ENCODE measurements at regions not wholly inside any gene's neighbourhood (a gene's known extent, or its start where the extent isn't known, plus 50 kb on each side); places are given as distances from the start of the nearest gene placed in this dataset.

- TF ChIP-seq CTCF (conservative IDR thresholded peaks at IDR 0.05; ENCODE audit: low read depth, low read length) (no peak), EZH2phosphoT487 (IDR thresholded peaks at IDR 0.05; ENCODE audit: borderline replicate concordance, low read length) (no peak), EZH2 (IDR thresholded peaks at IDR 0.05; ENCODE audit: low read length, unreplicated experiment) (no peak)
These were observed 437.7 kb upstream of the HS6ST1 start for GRCh38 chr2:128756365-128756717.
